ENCODE measurements at regions not wholly inside any gene's neighbourhood (a gene's known extent, or its start where the extent isn't known, plus 50 kb on each side); places are given as distances from the start of the nearest gene placed in this dataset.

DNA sequence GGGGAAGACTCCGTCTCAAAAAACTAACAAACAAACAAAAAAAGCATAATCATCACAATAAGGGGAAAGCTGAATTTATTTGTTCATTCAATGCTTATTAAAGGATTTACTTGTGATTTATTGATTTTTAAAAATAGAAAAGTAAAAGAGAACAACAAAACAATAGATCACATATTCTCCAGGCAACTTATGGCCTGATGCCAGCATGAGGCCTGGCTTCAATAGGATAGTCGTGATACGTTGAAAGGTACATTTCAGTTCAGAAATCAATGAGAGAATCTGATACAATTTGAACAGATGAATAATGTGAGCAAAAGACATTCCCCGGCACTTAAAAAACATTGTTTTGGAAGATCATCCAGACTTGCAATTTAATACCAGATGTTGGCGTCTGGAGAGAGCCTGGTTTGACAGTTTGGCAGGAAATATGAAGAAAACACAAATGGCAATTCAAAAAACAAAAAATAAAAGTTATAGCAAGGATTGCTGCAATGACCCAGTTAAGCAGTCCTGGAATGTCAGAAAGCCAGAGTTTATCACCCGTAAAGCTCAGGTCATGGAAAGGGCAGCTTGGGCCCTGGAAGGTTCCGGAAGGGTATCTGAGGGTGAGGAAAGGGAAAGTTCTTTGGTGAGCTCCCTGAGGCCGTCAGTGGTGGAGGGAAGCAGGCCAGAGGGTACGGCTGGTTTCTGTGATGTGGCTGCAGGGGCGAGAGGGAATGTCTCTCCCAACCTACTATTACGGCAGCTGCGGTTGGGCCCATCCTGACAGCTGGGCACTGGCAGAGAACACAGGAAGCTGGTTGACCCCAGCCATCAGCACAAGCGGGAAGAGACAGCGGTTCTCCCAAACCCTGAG lies 230.2 kb upstream of the HES1 start:
- H3K27me3 ChIP-seq (ENCODE audit: control insufficient read depth in 3 of 3, insufficient read depth in 3 of 3, low read length in 3 of 3): peaks cover 0 to 3% (median 0%) of the 10 kb centered on the region in 3 donors
- H3K36me3 ChIP-seq (ENCODE audit: control insufficient read depth in 3 of 3, insufficient read depth in 3 of 3, low read length in 3 of 3): no peaks in the 10 kb centered on the region
- H3K4me3 ChIP-seq (ENCODE audit: low read length in 3 of 3): no peak overlapping the region
- peaks cover 0 to 2% (median 1%) of the 10 kb centered on the region in 3 donors for H3K9me3 ChIP-seq (ENCODE audit: control insufficient read depth in 3 of 3, low read length in 3 of 3)
- H3K9ac ChIP-seq (ENCODE audit: low read depth in 1 of 3, low read length in 3 of 3): no peak overlapping the region
- H3K4me1 ChIP-seq (ENCODE audit: control insufficient read depth in 3 of 3, insufficient read depth in 3 of 3, low read length in 3 of 3): peaks cover 0 to under 1% (median 0%) of the 10 kb centered on the region in 3 donors
- no peak overlapping the region for H3K27ac ChIP-seq (ENCODE audit: low read depth, low read length)

DNA sequence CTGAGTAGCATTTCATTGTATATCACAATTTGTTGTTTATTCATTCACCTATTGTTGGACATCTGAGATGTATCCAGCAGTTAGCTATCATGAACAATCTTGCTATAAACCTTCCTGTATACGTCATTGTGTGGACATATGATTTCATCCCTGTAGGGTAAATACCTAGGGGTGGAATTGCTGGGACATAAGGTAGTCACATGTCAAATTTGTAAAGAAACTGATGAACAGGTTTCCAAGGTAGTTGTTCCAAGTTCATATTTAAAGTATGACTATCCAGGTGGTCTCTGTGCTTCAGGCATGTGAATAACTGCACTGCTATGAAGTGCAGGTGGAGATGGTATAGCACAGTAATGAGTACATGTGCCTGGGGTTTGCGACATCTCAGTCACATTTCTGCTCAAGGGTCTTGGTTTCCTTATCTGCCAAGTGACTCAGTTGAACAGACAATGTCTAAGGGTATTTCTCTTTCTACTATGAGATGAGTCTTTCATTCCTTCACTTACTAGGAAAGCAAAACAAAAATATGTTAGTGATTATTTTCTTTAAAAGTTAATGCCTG lies 229.0 kb upstream of the HES1 start:
- no peaks in the 10 kb centered on the region for H3K36me3 ChIP-seq (ENCODE audit: control insufficient read depth in 3 of 3, insufficient read depth in 3 of 3, low read length in 3 of 3)
- no peak overlapping the region for H3K9ac ChIP-seq (ENCODE audit: low read depth in 1 of 3, low read length in 3 of 3)
- peaks cover 0 to 2% (median 0%) of the 10 kb centered on the region in 3 donors for H3K4me1 ChIP-seq (ENCODE audit: control insufficient read depth in 3 of 3, insufficient read depth in 3 of 3, low read length in 3 of 3)

DNA sequence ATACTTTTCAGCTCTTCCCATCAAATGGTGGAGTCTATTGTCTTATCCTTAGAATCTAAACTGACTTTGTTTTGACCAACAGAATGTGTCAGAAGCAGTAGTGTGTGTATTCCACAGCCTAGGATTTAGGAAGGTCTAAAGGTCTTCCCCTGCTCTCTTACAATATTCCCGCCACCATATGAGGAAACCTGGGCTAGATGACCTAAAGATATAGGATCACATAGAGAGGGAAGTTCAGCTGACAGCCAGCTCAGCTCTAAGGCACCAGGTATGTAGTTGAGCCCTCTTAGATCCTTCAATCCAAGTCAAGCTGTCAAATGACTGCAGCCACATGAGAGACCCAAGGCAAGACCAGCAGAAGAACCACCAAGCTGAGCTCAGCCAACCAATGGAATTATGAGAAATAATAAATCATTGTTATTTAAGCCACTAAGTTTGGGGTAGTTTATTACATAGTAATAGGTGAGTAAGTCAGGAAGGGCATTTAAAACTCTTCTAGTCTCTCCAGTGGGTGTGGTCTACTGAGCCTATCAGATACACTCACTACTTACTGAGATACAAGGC lies 227.7 kb upstream of the HES1 start:
- H3K9me3 ChIP-seq (ENCODE audit: control insufficient read depth in 3 of 3, low read length in 3 of 3): peaks cover 0 to 1% (median 0%) of the 10 kb centered on the region in 3 donors
- H3K36me3 ChIP-seq (ENCODE audit: control insufficient read depth in 3 of 3, insufficient read depth in 3 of 3, low read length in 3 of 3): no peaks in the 10 kb centered on the region
- H3K4me1 ChIP-seq (ENCODE audit: control insufficient read depth in 3 of 3, insufficient read depth in 3 of 3, low read length in 3 of 3): peaks cover 0 to 2% (median 0%) of the 10 kb centered on the region in 3 donors
- no peak overlapping the region for H3K27ac ChIP-seq (ENCODE audit: low read depth, low read length)
- H3K9ac ChIP-seq (ENCODE audit: low read depth in 1 of 3, low read length in 3 of 3): no peak overlapping the region
- H3K4me3 ChIP-seq (ENCODE audit: low read length in 3 of 3): no peak overlapping the region
- H3K27me3 ChIP-seq (ENCODE audit: control insufficient read depth in 3 of 3, insufficient read depth in 3 of 3, low read length in 3 of 3): no peaks in the 10 kb centered on the region

More for the DNA sequence above, 229.0 kb upstream of the HES1 start:
- Histone ChIP-seq H3K27ac (ENCODE audit: low read depth, low read length) (no peak overlapping the region), H3K9me3 (ENCODE audit: control insufficient read depth in 3 of 3, low read length in 3 of 3) (peaks cover 0 to 1% (median 0%) of the 10 kb centered on the region in 3 donors), H3K27me3 (ENCODE audit: control insufficient read depth in 3 of 3, insufficient read depth in 3 of 3, low read length in 3 of 3) (peaks cover 0 to 3% (median 0%) of the 10 kb centered on the region in 3 donors), H3K4me3 (ENCODE audit: low read length in 3 of 3) (no peak overlapping the region)

DNA sequence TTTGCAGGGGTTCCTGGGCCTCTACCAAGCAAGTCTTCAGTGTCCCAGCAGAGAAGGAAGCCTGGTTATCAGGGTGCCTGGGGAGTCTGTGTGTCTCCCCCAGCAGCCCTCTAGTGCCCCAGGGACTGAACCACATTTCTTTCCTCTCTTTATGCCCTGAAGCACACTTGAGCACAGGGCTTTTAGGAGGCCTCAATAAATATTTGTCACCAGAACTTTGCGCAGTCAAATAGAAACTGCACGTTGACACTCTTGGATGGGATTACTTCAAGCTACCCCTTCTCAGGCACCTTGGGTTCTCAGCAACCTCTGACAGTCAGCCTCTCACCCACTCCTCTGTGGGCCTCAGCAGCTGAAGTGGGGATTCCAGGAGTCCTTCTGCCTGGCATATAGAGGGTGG lies 226.6 kb upstream of the HES1 start:
- H3K9ac ChIP-seq (ENCODE audit: low read depth in 1 of 3, low read length in 3 of 3): no peak overlapping the region
- H3K4me1 ChIP-seq (ENCODE audit: control insufficient read depth in 3 of 3, insufficient read depth in 3 of 3, low read length in 3 of 3): peaks cover 0 to 2% (median 0%) of the 10 kb centered on the region in 3 donors
- H3K4me3 ChIP-seq (ENCODE audit: low read length in 3 of 3): no peak overlapping the region
- H3K27ac ChIP-seq (ENCODE audit: low read depth, low read length): no peak overlapping the region
- H3K27me3 ChIP-seq (ENCODE audit: control insufficient read depth in 3 of 3, insufficient read depth in 3 of 3, low read length in 3 of 3): no peaks in the 10 kb centered on the region
- H3K36me3 ChIP-seq (ENCODE audit: control insufficient read depth in 3 of 3, insufficient read depth in 3 of 3, low read length in 3 of 3): no peaks in the 10 kb centered on the region
- H3K9me3 ChIP-seq (ENCODE audit: control insufficient read depth in 3 of 3, low read length in 3 of 3): peaks cover 0 to 1% (median 0%) of the 10 kb centered on the region in 3 donors

DNA sequence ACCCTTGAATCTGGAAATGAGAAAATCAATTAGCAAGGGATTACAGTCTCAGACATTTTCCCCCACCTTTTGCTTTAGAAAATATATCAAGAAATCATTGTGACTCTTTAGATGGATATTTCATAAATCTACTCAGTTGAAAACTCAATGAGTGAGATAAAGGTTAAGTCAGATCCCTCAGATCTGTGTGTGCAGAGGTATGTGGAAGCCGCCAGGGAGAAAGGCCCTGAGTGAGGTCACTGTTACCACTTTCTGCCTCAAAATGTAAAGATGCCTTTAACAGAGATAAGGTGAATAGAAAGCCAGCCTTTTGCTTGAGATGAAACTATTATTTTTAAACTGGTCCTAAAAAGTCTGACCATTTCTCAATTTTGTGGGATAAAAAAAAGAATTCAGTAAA lies 225.6 kb upstream of the HES1 start:
- no peak overlapping the region for H3K27ac ChIP-seq (ENCODE audit: low read depth, low read length)
- H3K9me3 ChIP-seq (ENCODE audit: control insufficient read depth in 3 of 3, low read length in 3 of 3): peaks cover 0 to 1% (median 0%) of the 10 kb centered on the region in 3 donors
- H3K4me3 ChIP-seq (ENCODE audit: low read length in 3 of 3): no peak overlapping the region
- no peaks in the 10 kb centered on the region for H3K36me3 ChIP-seq (ENCODE audit: control insufficient read depth in 3 of 3, insufficient read depth in 3 of 3, low read length in 3 of 3)
- peaks cover 0 to 2% (median 0%) of the 10 kb centered on the region in 3 donors for H3K4me1 ChIP-seq (ENCODE audit: control insufficient read depth in 3 of 3, insufficient read depth in 3 of 3, low read length in 3 of 3)
- H3K27me3 ChIP-seq (ENCODE audit: control insufficient read depth in 3 of 3, insufficient read depth in 3 of 3, low read length in 3 of 3): no peaks in the 10 kb centered on the region
- no peak overlapping the region for H3K9ac ChIP-seq (ENCODE audit: low read depth in 1 of 3, low read length in 3 of 3)

DNA sequence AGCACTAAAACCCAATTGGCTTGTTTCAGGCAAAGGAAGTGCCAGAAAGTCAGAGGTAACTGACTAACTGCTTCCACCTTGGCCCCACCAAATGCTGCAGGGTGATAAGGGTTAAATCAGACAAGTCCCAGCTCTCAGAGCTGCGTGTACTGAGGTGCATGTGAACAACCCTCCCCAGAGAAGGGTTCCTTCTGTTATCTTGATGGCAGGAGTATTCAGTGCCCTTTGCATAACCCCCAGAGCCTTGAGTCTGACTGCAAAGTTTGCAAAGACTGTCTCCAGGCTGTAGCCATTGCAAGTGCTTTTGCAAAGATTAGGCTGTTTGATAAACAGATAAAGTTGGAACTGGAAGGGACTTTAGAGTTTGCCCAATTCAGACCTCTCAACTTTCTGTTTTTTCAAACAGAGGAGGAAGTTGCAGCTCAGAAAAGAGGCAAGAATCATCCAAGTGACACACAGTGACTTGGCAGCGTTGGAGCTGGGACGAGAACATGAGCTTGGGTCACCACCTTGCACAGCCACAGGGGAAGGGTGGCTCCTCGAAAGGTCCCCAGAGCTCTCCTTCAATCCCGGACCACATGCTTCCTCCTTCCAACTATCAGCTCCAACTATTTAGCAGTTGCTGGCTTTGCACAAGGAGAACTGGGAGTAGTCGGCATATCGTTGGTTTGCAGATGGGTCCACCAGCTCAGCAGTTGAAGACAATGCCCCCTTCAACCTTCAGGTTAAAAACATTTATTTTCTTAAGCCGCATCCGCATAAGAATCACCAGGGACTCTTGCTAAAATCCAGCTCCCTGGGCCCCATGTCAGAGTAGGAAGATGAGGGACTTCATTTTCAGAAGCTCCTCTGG lies 224.8 kb upstream of the HES1 start:
- Histone ChIP-seq H3K36me3 (ENCODE audit: control insufficient read depth in 3 of 3, insufficient read depth in 3 of 3, low read length in 3 of 3) (no peaks in the 10 kb centered on the region), H3K27ac (ENCODE audit: low read depth, low read length) (no peak overlapping the region), H3K27me3 (ENCODE audit: control insufficient read depth in 3 of 3, insufficient read depth in 3 of 3, low read length in 3 of 3) (no peaks in the 10 kb centered on the region), H3K9me3 (ENCODE audit: control insufficient read depth in 3 of 3, low read length in 3 of 3) (peaks cover 0 to 1% (median 0%) of the 10 kb centered on the region in 3 donors), H3K9ac (ENCODE audit: low read depth in 1 of 3, low read length in 3 of 3) (no peak overlapping the region), H3K4me1 (ENCODE audit: control insufficient read depth in 3 of 3, insufficient read depth in 3 of 3, low read length in 3 of 3) (peaks cover 0 to 2% (median 0%) of the 10 kb centered on the region in 3 donors), H3K4me3 (ENCODE audit: low read length in 3 of 3) (no peak overlapping the region)

DNA sequence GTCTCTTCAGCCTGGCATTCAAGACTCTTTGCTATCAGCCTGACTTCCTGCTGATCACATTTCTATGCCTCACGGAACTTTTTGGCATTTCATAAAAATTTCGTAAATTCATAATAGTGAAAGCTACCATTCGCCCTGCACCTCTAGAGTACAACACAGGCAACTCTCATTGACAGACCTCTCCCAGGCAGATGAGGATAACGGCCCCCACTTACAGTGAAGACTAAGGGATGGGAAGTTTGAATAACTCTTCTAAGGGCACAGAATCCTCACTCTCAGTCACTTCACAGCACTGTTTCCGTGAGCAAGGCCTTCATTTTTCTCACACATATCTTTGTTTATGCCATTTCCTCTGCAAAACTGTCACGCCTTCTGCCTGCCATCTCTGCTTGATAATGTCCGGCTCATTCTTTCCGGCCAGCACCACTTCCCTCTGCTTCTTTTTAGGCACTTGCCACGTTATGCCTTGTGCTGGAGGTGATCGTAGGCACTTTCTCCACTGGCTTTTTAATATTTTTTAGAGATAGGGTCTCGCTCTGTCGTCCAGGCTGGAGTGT lies 224.1 kb upstream of the HES1 start:
- Histone ChIP-seq H3K4me3 (ENCODE audit: low read length in 3 of 3) (no peak overlapping the region), H3K9ac (ENCODE audit: low read depth in 1 of 3, low read length in 3 of 3) (no peak overlapping the region), H3K9me3 (ENCODE audit: control insufficient read depth in 3 of 3, low read length in 3 of 3) (peaks cover 0 to 1% (median 0%) of the 10 kb centered on the region in 3 donors), H3K4me1 (ENCODE audit: control insufficient read depth in 3 of 3, insufficient read depth in 3 of 3, low read length in 3 of 3) (peaks cover 0 to 2% (median 0%) of the 10 kb centered on the region in 3 donors), H3K36me3 (ENCODE audit: control insufficient read depth in 3 of 3, insufficient read depth in 3 of 3, low read length in 3 of 3) (no peaks in the 10 kb centered on the region), H3K27me3 (ENCODE audit: control insufficient read depth in 3 of 3, insufficient read depth in 3 of 3, low read length in 3 of 3) (no peaks in the 10 kb centered on the region), H3K27ac (ENCODE audit: low read depth, low read length) (no peak overlapping the region)

DNA sequence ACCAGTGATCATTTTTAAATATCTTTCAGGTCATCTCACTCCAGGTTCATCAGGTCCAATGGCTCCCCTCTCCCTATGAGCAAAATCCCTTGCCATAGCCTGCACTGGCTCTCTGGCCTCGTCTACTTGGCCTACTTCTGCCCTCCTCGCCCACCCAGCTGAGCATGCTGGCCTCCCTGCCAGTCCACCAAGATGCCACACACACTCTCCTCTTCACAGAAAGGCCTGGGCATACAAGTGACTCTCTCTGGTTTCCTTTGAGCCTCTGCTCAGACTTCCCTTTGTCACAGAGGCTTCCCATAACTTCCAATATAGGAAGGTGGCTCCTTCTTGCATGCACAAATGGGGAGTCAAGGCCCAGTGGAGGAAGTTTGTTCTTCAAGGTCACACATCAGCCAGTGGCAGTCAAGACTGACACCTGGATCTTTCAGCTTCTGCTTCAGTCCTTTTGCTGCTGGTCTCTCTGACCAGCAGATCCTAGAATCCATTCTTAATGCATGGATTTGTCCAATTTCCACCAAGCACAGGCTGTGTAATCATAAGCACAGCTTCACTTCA lies 223.2 kb upstream of the HES1 start:
- Histone ChIP-seq H3K27ac (ENCODE audit: low read depth, low read length) (no peak overlapping the region), H3K36me3 (ENCODE audit: control insufficient read depth in 3 of 3, insufficient read depth in 3 of 3, low read length in 3 of 3) (no peaks in the 10 kb centered on the region)

DNA sequence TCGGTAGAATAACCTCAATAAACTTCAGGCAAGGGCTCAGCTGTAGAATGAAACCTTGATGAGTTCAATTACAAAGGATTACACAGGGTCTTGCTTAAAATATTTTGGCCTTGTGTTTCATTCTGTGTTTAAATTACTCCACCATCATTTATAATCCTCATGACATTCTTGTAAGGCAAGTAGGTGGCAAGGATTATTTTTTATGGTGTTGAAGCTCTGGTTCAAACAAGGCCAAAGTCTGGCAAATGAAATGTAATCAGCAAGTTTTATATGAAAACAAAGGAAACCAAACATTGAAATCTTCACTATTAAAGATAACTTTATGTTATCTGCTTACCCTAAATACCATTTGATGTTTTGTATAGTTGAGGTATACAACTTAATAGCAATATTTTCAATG lies 221.3 kb upstream of the HES1 start:
- Histone ChIP-seq H3K9me3 (ENCODE audit: control insufficient read depth in 3 of 3, low read length in 3 of 3) (no peaks in the 10 kb centered on the region), H3K27ac (ENCODE audit: low read depth, low read length) (no peak overlapping the region), H3K9ac (ENCODE audit: low read depth in 1 of 3, low read length in 3 of 3) (no peak overlapping the region), H3K36me3 (ENCODE audit: control insufficient read depth in 3 of 3, insufficient read depth in 3 of 3, low read length in 3 of 3) (no peaks in the 10 kb centered on the region), H3K4me1 (ENCODE audit: control insufficient read depth in 3 of 3, insufficient read depth in 3 of 3, low read length in 3 of 3) (peaks cover 0 to 2% (median 0%) of the 10 kb centered on the region in 3 donors), H3K4me3 (ENCODE audit: low read length in 3 of 3) (no peak overlapping the region), H3K27me3 (ENCODE audit: control insufficient read depth in 3 of 3, insufficient read depth in 3 of 3, low read length in 3 of 3) (peaks cover 0 to 1% (median under 1%) of the 10 kb centered on the region in 3 donors)

More for the DNA sequence above, 223.2 kb upstream of the HES1 start:
- Histone ChIP-seq H3K4me3 (ENCODE audit: low read length in 3 of 3) (no peak overlapping the region), H3K4me1 (ENCODE audit: control insufficient read depth in 3 of 3, insufficient read depth in 3 of 3, low read length in 3 of 3) (peaks cover 0 to 2% (median 0%) of the 10 kb centered on the region in 3 donors), H3K27me3 (ENCODE audit: control insufficient read depth in 3 of 3, insufficient read depth in 3 of 3, low read length in 3 of 3) (no peaks in the 10 kb centered on the region), H3K9me3 (ENCODE audit: control insufficient read depth in 3 of 3, low read length in 3 of 3) (peaks cover 0 to 1% (median 0%) of the 10 kb centered on the region in 3 donors), H3K9ac (ENCODE audit: low read depth in 1 of 3, low read length in 3 of 3) (no peak overlapping the region)
